ENCODE measurements at regions not wholly inside any gene's neighbourhood (a gene's known extent, or its start where the extent isn't known, plus 50 kb on each side); places are given as distances from the start of the nearest gene placed in this dataset.

- Histone ChIP-seq H3K27ac (no peak overlapping the region), H3K4me3 (no peak overlapping the region), H3K9me3 (no peaks in the 10 kb centered on the region), H3K4me1 (no peaks in the 10 kb centered on the region), H3K36me3 (no peaks in the 10 kb centered on the region), H3K27me3 (no peaks in the 10 kb centered on the region)
- TF ChIP-seq EP300 (IDR thresholded peaks at IDR 0.05) (no peak), POLR2A (IDR thresholded peaks at IDR 0.05) (no peak), POLR2AphosphoS5 (IDR thresholded peaks at IDR 0.05) (no peak), CTCF (IDR thresholded peaks at IDR 0.05) (no peak)
- intact Hi-C loops (cut with DNase I), result no loop called here
- DNase-seq, result no peak
Measured at GRCh38 chr2:40896358-40896757, 444.5 kb upstream of the SLC8A1 start.

- no peaks in the 10 kb centered on the region for H3K36me3 ChIP-seq
- H3K27ac ChIP-seq, result no peak overlapping the region
- no peak overlapping the region for H3K4me3 ChIP-seq
- H3K4me1 ChIP-seq, result peaks cover 0 to 5% (median 0%) of the 10 kb centered on the region in 4 donors
- no peaks in the 10 kb centered on the region for H3K9me3 ChIP-seq
- H3K27me3 ChIP-seq, result no peaks in the 10 kb centered on the region
- no peak for TF ChIP-seq EP300 (IDR thresholded peaks at IDR 0.05)
- intact Hi-C loops (cut with DNase I), result no loop called here
- DNase-seq, result no peak
Measured at GRCh38 chr2:40914666-40915065, 462.8 kb upstream of the SLC8A1 start.

GRCh38 chr2:40915651-40916050 is 463.8 kb upstream of the SLC8A1 start:
- no peak overlapping the region for H3K4me3 ChIP-seq
- no peaks in the 10 kb centered on the region for H3K27me3 ChIP-seq
- no peak for DNase-seq
- peaks cover 0 to 5% (median 0%) of the 10 kb centered on the region in 4 donors for H3K4me1 ChIP-seq
- H3K9me3 ChIP-seq, result no peaks in the 10 kb centered on the region
- H3K27ac ChIP-seq, result no peak overlapping the region
- TF ChIP-seq POLR2AphosphoS5 (IDR thresholded peaks at IDR 0.05) (no peak), EP300 (IDR thresholded peaks at IDR 0.05) (no peak), POLR2A (IDR thresholded peaks at IDR 0.05) (no peak), CTCF (IDR thresholded peaks at IDR 0.05) (no peak)
- no peaks in the 10 kb centered on the region for H3K36me3 ChIP-seq
- intact Hi-C loops (cut with DNase I), result no loop called here

GRCh38 chr2:40935349-40935748 is 483.5 kb upstream of the SLC8A1 start:
- intact Hi-C loops (cut with DNase I), result no loop called here
- H3K27me3 ChIP-seq, result no peaks in the 10 kb centered on the region
- no peaks in the 10 kb centered on the region for H3K9me3 ChIP-seq
- DNase-seq, result no peak
- 42 to 76% methylated on average over 2 of the region's 2 CpGs for WGBS, 2 donors
- no peak overlapping the region for H3K4me3 ChIP-seq
- no peak overlapping the region for H3K27ac ChIP-seq
- H3K36me3 ChIP-seq, result no peaks in the 10 kb centered on the region
- no peaks in the 10 kb centered on the region for H3K4me1 ChIP-seq
- no peak for TF ChIP-seq CTCF (IDR thresholded peaks at IDR 0.05)
- TF ChIP-seq EP300 (IDR thresholded peaks at IDR 0.05), result no peak
- no peak for TF ChIP-seq POLR2AphosphoS5 (IDR thresholded peaks at IDR 0.05)
- TF ChIP-seq POLR2A (IDR thresholded peaks at IDR 0.05), result no peak

GRCh38 chr2:40937284-40937683 is 485.4 kb upstream of the SLC8A1 start:
- Histone ChIP-seq H3K27me3 (no peaks in the 10 kb centered on the region), H3K27ac (no peak overlapping the region), H3K9me3 (peaks cover 0 to 3% (median 0%) of the 10 kb centered on the region in 4 donors), H3K36me3 (no peaks in the 10 kb centered on the region), H3K4me3 (no peak overlapping the region), H3K4me1 (no peaks in the 10 kb centered on the region)
- 88 to 91% methylated on average over 3 of the region's 3 CpGs for WGBS, 2 donors
- TF ChIP-seq POLR2AphosphoS5 (IDR thresholded peaks at IDR 0.05) (no peak), EP300 (IDR thresholded peaks at IDR 0.05) (no peak), POLR2A (IDR thresholded peaks at IDR 0.05) (no peak), CTCF (IDR thresholded peaks at IDR 0.05) (no peak)
- intact Hi-C loops (cut with DNase I), result no loop called here
- no peak for DNase-seq

Data from sigmoid colon (tissue), 6 donors.